OCI-LY7 (cell line): ENCODE measurements at regions not wholly inside any gene's neighbourhood (a gene's known extent, or its start where the extent isn't known, plus 50 kb on each side); places are given as distances from the start of the nearest gene placed in this dataset.

Source experiments
- BruUV-seq: library from RNA; stranded (reverse); fragments of 400-500 nt; replicated peaks from 2 replicates; lab custom pipeline; 2021; lab: Mats Ljungman, UMichigan
- CTCF ChIA-PET: fragments of 300-600 bp; sonication (Branson Sonifier 250); formaldehyde crosslinking; loops from one replicate; lab custom pipeline; 2022; ENCODE audit warnings: antibody characterized with exemption; ENCODE audit not compliant: unreplicated experiment; lab: Charles Lee
- POLR2A ChIA-PET: fragments of 300-600 bp; sonication (Branson Sonifier 250); formaldehyde crosslinking; loops from one replicate; lab custom pipeline; 2022; ENCODE audit warnings: antibody characterized with exemption; lab: Charles Lee
- DNase-seq: peaks from one replicate; pipeline ENCODE4 v3.0.0-alpha.2; 2015; ENCODE audit warnings: low spot score
- H2AFZ ChIP-seq: fragments of 200-600 bp; sonication (generic), shearing (Covaris generic); 2 replicates; pipeline ENCODE4 v1.6.1; 2014; ENCODE audit warnings: mild to moderate bottlenecking, antibody characterized with exemption, low read length, moderate library complexity
- H3K27ac ChIP-seq: fragments of 200-600 bp; sonication (generic); 2 replicates; pipeline ENCODE4 v1.5.1; 2014; ENCODE audit warnings: mixed run types, low read depth, mild to moderate bottlenecking, moderate library complexity, low read length, inconsistent platforms; ENCODE audit not compliant: poor library complexity, severe bottlenecking
- H3K36me3 ChIP-seq: fragments of 200-600 bp; sonication (generic); 2 replicates; pipeline ENCODE4 v1.6.1; 2014; ENCODE audit warnings: mild to moderate bottlenecking, antibody characterized with exemption, low read length, moderate library complexity, mixed read lengths; ENCODE audit not compliant: insufficient read depth
- H3K4me1 ChIP-seq: fragments of 200-600 bp; sonication (generic); 2 replicates; pipeline ENCODE4 v1.5.1; 2014; ENCODE audit warnings: mild to moderate bottlenecking, low read length; ENCODE audit not compliant: insufficient read depth, poor library complexity, severe bottlenecking
- H3K4me2 ChIP-seq: fragments of 200-600 bp; sonication (generic); 2 replicates; pipeline ENCODE4 v1.6.1; 2014; ENCODE audit warnings: mild to moderate bottlenecking, low read length
- H3K4me3 ChIP-seq: fragments of 200-600 bp; sonication (generic); 2 replicates; pipeline ENCODE4 v1.5.1; 2014; ENCODE audit warnings: mild to moderate bottlenecking, low read depth, low read length; ENCODE audit not compliant: poor library complexity, severe bottlenecking
- H3K79me2 ChIP-seq: fragments of 200-600 bp; sonication (generic); 2 replicates; pipeline ENCODE4 v1.6.1; 2016; ENCODE audit warnings: low read depth, mild to moderate bottlenecking, low read length, moderate library complexity, mixed read lengths; ENCODE audit not compliant: insufficient read depth
- H3K9me2 ChIP-seq: fragments of 200-600 bp; sonication (generic); 2 replicates; pipeline ENCODE4 v1.6.1; 2016; ENCODE audit warnings: mild to moderate bottlenecking, low read length, mixed read lengths; ENCODE audit not compliant: insufficient read depth
- H3K9me3 ChIP-seq: fragments of 200-600 bp; sonication (generic); 2 replicates; pipeline ENCODE4 v1.6.1; 2014; ENCODE audit warnings: mild to moderate bottlenecking, mixed run types, low read length, mixed read lengths
- H4K20me1 ChIP-seq: fragments of 200-600 bp; sonication (generic); 2 replicates; pipeline ENCODE4 v1.6.1; 2014; ENCODE audit warnings: mild to moderate bottlenecking, antibody characterized with exemption, low read length, moderate library complexity, mixed read lengths; ENCODE audit not compliant: insufficient read depth
- EZH2phosphoT487 ChIP-seq: fragments of 200-600 bp; sonication (generic); IDR thresholded peaks from 2 replicates; pipeline ENCODE4 v1.6.1; 2018; ENCODE audit warnings: low read depth, borderline replicate concordance, mild to moderate bottlenecking, mixed run types, antibody characterized with exemption, low read length, moderate library complexity, mixed read lengths
- intact Hi-C: fragments of 100-400 bp; cut with micrococcal nuclease; formaldehyde crosslinking; loops from one replicate; pipeline ENCODE4 v1.10.0; 2022; ENCODE audit not compliant: unreplicated experiment
- TF ChIP-seq, protein P1 (sequence below): fragments of 200-600 bp; sonication (generic); conservative IDR thresholded peaks from 2 replicates; pipeline ENCODE4 v1.5.1; 2014; ENCODE audit warnings: mild to moderate bottlenecking, antibody characterized with exemption, low read length, moderate library complexity, mixed read lengths

- Histone ChIP-seq H2AFZ (no peak overlapping the region), H3K79me2 (no peaks in the 10 kb centered on the region), H3K27ac (no peak overlapping the region), H3K4me2 (no peak overlapping the region), H3K9me2 (no peaks in the 10 kb centered on the region), H3K4me1 (no peaks in the 10 kb centered on the region), H3K36me3 (no peaks in the 10 kb centered on the region), H3K4me3 (no peak overlapping the region), H4K20me1 (no peaks in the 10 kb centered on the region), H3K9me3 (no peaks in the 10 kb centered on the region)
- no TSS peak for BruUV-seq
- intact Hi-C loops: no loop called here
- POLR2A ChIA-PET: no interaction called here
- DNase-seq: no peak
- TF ChIP-seq EZH2phosphoT487: no peak
- TF ChIP-seq, protein P1, sequence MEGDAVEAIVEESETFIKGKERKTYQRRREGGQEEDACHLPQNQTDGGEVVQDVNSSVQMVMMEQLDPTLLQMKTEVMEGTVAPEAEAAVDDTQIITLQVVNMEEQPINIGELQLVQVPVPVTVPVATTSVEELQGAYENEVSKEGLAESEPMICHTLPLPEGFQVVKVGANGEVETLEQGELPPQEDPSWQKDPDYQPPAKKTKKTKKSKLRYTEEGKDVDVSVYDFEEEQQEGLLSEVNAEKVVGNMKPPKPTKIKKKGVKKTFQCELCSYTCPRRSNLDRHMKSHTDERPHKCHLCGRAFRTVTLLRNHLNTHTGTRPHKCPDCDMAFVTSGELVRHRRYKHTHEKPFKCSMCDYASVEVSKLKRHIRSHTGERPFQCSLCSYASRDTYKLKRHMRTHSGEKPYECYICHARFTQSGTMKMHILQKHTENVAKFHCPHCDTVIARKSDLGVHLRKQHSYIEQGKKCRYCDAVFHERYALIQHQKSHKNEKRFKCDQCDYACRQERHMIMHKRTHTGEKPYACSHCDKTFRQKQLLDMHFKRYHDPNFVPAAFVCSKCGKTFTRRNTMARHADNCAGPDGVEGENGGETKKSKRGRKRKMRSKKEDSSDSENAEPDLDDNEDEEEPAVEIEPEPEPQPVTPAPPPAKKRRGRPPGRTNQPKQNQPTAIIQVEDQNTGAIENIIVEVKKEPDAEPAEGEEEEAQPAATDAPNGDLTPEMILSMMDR: no peak
- CTCF ChIA-PET: no interaction called here
Observed at GRCh38 chr19:16022681-16023080, 53.6 kb upstream of the TPM4 start.

DNA sequence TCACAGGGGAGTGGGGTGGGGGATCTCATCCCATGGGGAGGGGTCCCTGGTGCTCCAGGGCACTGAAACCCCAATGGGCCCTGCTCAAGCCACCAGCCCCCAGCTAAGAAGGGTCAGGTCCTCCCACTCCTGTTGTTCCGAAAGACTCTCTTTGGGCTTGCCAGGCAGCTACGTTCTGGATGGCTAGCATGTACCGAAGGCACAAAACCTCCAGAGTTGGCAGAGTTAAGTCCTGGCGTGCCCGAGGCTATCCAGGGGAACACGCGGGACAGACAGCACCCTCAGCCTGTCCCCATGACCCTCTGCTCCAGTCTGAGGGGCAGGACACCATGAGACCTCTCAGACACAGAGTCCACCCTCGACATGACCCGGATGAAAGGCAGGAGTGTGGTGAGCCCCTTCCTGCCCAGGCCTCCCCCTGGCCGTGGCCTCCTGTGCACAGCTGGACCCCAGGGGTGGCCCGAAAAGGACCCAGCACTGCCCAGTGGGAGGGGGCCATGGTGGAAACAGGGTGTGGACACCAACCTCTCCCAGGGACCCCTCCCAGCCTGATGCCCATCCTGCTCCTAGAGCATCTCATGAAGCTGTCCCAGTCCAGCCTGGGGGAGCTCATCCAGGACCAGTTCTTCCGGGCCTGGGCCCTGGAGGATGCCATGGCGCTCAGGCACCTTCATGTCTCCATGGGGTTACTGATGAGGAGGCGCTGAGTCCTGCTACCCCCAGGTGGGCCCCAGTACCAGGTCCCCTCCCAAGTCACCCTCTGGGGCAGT lies 53.0 kb upstream of the TPM4 start:
- POLR2A ChIA-PET: no interaction called here

More for the DNA sequence above, 53.0 kb upstream of the TPM4 start:
- TF ChIP-seq, protein P1: no peak
- no peak for TF ChIP-seq EZH2phosphoT487
- H3K4me3 ChIP-seq: no peak overlapping the region
- no peaks in the 10 kb centered on the region for H3K4me1 ChIP-seq
- H4K20me1 ChIP-seq: no peaks in the 10 kb centered on the region
- CTCF ChIA-PET: no interaction called here
- no peak overlapping the region for H2AFZ ChIP-seq
- intact Hi-C loops: no loop called here
- H3K36me3 ChIP-seq: no peaks in the 10 kb centered on the region
- H3K9me3 ChIP-seq: no peaks in the 10 kb centered on the region
- no peak overlapping the region for H3K4me2 ChIP-seq
- no peaks in the 10 kb centered on the region for H3K79me2 ChIP-seq
- H3K27ac ChIP-seq: no peak overlapping the region
- no TSS peak for BruUV-seq
- no peak for DNase-seq
- H3K9me2 ChIP-seq: no peaks in the 10 kb centered on the region
